GM19238 (cell line): ENCODE measurements at regions not wholly inside any gene's neighbourhood (a gene's known extent, or its start where the extent isn't known, plus 50 kb on each side); places are given as distances from the start of the nearest gene placed in this dataset.

Experiments
- DNase-seq: peaks from one replicate; pipeline ENCODE4 v3.0.0; 2011; ENCODE audit warnings: low spot score; ENCODE audit not compliant: insufficient read length

GRCh38 chr22:26846076-26846475 is 188.7 kb downstream of the MIAT start:
- no peak for DNase-seq

- no peak for DNase-seq
These were observed 189.3 kb downstream of the MIAT start for GRCh38 chr22:26846645-26847044.

GRCh38 chr22:26847046-26847445 is 189.7 kb downstream of the MIAT start:
- DNase-seq: no peak

GRCh38 chr22:26847816-26848215 is 190.4 kb downstream of the MIAT start:
- DNase-seq: no peak

- DNase-seq: no peak
These were observed 191.0 kb downstream of the MIAT start for GRCh38 chr22:26848244-26848920.

- no peak for DNase-seq
These were observed 192.2 kb downstream of the MIAT start for GRCh38 chr22:26849575-26849974.

- DNase-seq: no peak
These were observed 193.7 kb downstream of the MIAT start for GRCh38 chr22:26851125-26851524.

GRCh38 chr22:26852176-26852575 is 194.8 kb downstream of the MIAT start:
- no peak for DNase-seq

GRCh38 chr22:26853071-26853470 is 195.7 kb downstream of the MIAT start:
- no peak for DNase-seq

GRCh38 chr22:26853495-26853894 is 196.1 kb downstream of the MIAT start:
- no peak for DNase-seq

- DNase-seq: no peak
These were observed 199.8 kb downstream of the MIAT start for GRCh38 chr22:26857169-26857568.

GRCh38 chr22:26860301-26860700 is 202.9 kb downstream of the MIAT start:
- no peak for DNase-seq

GRCh38 chr22:26865021-26865420 is 207.6 kb downstream of the MIAT start:
- DNase-seq: no peak

GRCh38 chr22:26883393-26883792 is 226.0 kb downstream of the MIAT start:
- no peak for DNase-seq

GRCh38 chr22:26884921-26885320 is 227.5 kb downstream of the MIAT start:
- no peak for DNase-seq

- DNase-seq: no peak
These were observed 228.3 kb downstream of the MIAT start for GRCh38 chr22:26885441-26886261.

- DNase-seq: no peak
These were observed 230.1 kb downstream of the MIAT start for GRCh38 chr22:26887456-26887855.

GRCh38 chr22:26887916-26888315 is 230.5 kb downstream of the MIAT start:
- DNase-seq: no peak

GRCh38 chr22:26888887-26889286 is 231.5 kb downstream of the MIAT start:
- DNase-seq: no peak

GRCh38 chr22:26889802-26890201 is 232.4 kb downstream of the MIAT start:
- no peak for DNase-seq

- DNase-seq: no peak
These were observed 233.5 kb downstream of the MIAT start for GRCh38 chr22:26890870-26891269.

GRCh38 chr22:26891429-26891828 is 234.0 kb downstream of the MIAT start:
- DNase-seq: no peak
